Smooth muscle cell (in vitro differentiated cells): ENCODE measurements at regions not wholly inside any gene's neighbourhood (a gene's known extent, or its start where the extent isn't known, plus 50 kb on each side); places are given as distances from the start of the nearest gene placed in this dataset.

ENCODE experiments used
- DNase-seq: peaks from one replicate; lab custom pipeline; 2025; ENCODE audit not compliant: unreplicated experiment; lab: John Stamatoyannopoulos, UW
- H2AFZ ChIP-seq: fragments of 200-600 bp; sonication (generic); 2 replicates; pipeline ENCODE4 v1.6.0; 2016; ENCODE audit warnings: antibody characterized with exemption, low read depth, mild to moderate bottlenecking
- H3F3A ChIP-seq: fragments of 200-600 bp; sonication (generic); 2 replicates; pipeline ENCODE4 v1.6.0; 2017; ENCODE audit warnings: antibody characterized with exemption, low read depth
- H3K27ac ChIP-seq: fragments of 200-600 bp; sonication (generic); 2 replicates; pipeline ENCODE4 v1.5.1; 2016; ENCODE audit warnings: low read depth, mild to moderate bottlenecking
- H3K27me3 ChIP-seq: fragments of 200-600 bp; sonication (generic); 2 replicates; pipeline ENCODE4 v1.6.1; 2016; ENCODE audit warnings: low read depth, mild to moderate bottlenecking
- H3K36me3 ChIP-seq: fragments of 200-600 bp; sonication (generic); 2 replicates; pipeline ENCODE4 v1.5.1; 2016; ENCODE audit warnings: low read depth
- H3K4me1 ChIP-seq: fragments of 200-600 bp; sonication (generic); 2 replicates; pipeline ENCODE4 v1.5.1; 2016; ENCODE audit warnings: low read depth
- H3K4me2 ChIP-seq: fragments of 200-600 bp; sonication (generic); 2 replicates; pipeline ENCODE4 v1.6.0; 2016; ENCODE audit warnings: mild to moderate bottlenecking
- H3K4me3 ChIP-seq: fragments of 200-600 bp; sonication (generic); 2 replicates; pipeline ENCODE4 v1.5.1; 2016; ENCODE audit warnings: mild to moderate bottlenecking
- H3K79me2 ChIP-seq: fragments of 200-600 bp; sonication (generic); 2 replicates; pipeline ENCODE4 v1.6.0; 2016; ENCODE audit warnings: low read depth, mild to moderate bottlenecking
- H3K9ac ChIP-seq: fragments of 200-600 bp; sonication (generic); 2 replicates; pipeline ENCODE4 v1.6.0; 2016; ENCODE audit warnings: low read depth
- H3K9me3 ChIP-seq: fragments of 200-600 bp; sonication (generic); replicated peaks from 2 replicates; pipeline ENCODE4 v1.5.1; 2016; ENCODE audit warnings: low read depth
- H4K20me1 ChIP-seq: fragments of 200-600 bp; sonication (generic); 2 replicates; pipeline ENCODE4 v1.6.0; 2016; ENCODE audit warnings: low read depth
- CTCF ChIP-seq: fragments of 200-600 bp; sonication (generic); IDR thresholded peaks from 2 replicates; pipeline ENCODE4 v1.5.1; 2017; ENCODE audit warnings: borderline replicate concordance, mild to moderate bottlenecking, antibody characterized with exemption; ENCODE audit not compliant: insufficient read depth, poor library complexity, severe bottlenecking
- WGBS: methylation state at CpG from one replicate; pipeline ENCODE4 v1.1.7; 2016; ENCODE audit warnings: low lambda C conversion rate; 5-methylcytosine and 5-hydroxymethylcytosine counted together

GRCh38 chr11:130640526-130640925 is 192.1 kb downstream of the ADAMTS15 start:
- TF ChIP-seq CTCF: no peak
- H3K9me3 ChIP-seq: no peaks in the 10 kb centered on the region

GRCh38 chr11:130641876-130642275 is 193.4 kb downstream of the ADAMTS15 start:
- Histone ChIP-seq H3K27me3 (no peaks in the 10 kb centered on the region), H3F3A (peaks cover 6% of the 10 kb centered on the region), H3K79me2 (no peaks in the 10 kb centered on the region), H3K4me2 (no peak overlapping the region), H3K27ac (no peak overlapping the region), H2AFZ (no peak overlapping the region), H4K20me1 (no peaks in the 10 kb centered on the region), H3K9ac (no peak overlapping the region), H3K4me3 (no peak overlapping the region), H3K9me3 (no peaks in the 10 kb centered on the region), H3K36me3 (no peaks in the 10 kb centered on the region), H3K4me1 (peaks cover 1% of the 10 kb centered on the region)
- no peak for DNase-seq
- 98% methylated on average over 3 of the region's 3 CpGs for WGBS
- no peak for TF ChIP-seq CTCF

More at GRCh38 chr11:130640526-130640925, 192.1 kb downstream of the ADAMTS15 start:
- DNase-seq: no peak
- Histone ChIP-seq H2AFZ (no peak overlapping the region), H3K36me3 (no peaks in the 10 kb centered on the region), H3K4me1 (no peaks in the 10 kb centered on the region), H4K20me1 (no peaks in the 10 kb centered on the region), H3K9ac (no peak overlapping the region), H3K4me2 (no peak overlapping the region), H3K4me3 (no peak overlapping the region), H3F3A (peaks cover 8% of the 10 kb centered on the region), H3K79me2 (no peaks in the 10 kb centered on the region), H3K27ac (no peak overlapping the region), H3K27me3 (no peaks in the 10 kb centered on the region)
- WGBS: 88% methylated on average over 7 of the region's 7 CpGs

- H2AFZ ChIP-seq: no peak overlapping the region
- H3F3A ChIP-seq: peaks cover under 1% of the 10 kb centered on the region
- no peaks in the 10 kb centered on the region for H3K36me3 ChIP-seq
- H3K9ac ChIP-seq: no peak overlapping the region
- no peak overlapping the region for H3K4me3 ChIP-seq
- WGBS: 76% methylated on average over 1 of the region's 1 CpG
- no peaks in the 10 kb centered on the region for H3K9me3 ChIP-seq
- no peaks in the 10 kb centered on the region for H3K79me2 ChIP-seq
- no peak for DNase-seq
- no peak overlapping the region for H3K4me2 ChIP-seq
- peaks cover 3% of the 10 kb centered on the region for H3K4me1 ChIP-seq
- no peak for TF ChIP-seq CTCF
- H3K27ac ChIP-seq: no peak overlapping the region
- H3K27me3 ChIP-seq: no peaks in the 10 kb centered on the region
- no peaks in the 10 kb centered on the region for H4K20me1 ChIP-seq
Observed at GRCh38 chr11:130642994-130643393, 194.5 kb downstream of the ADAMTS15 start.

- Histone ChIP-seq H3K27ac (no peak overlapping the region), H2AFZ (peak overlapping the region; percentile 79)
- no peak for TF ChIP-seq CTCF
Observed at GRCh38 chr11:130644187-130644586, 195.7 kb downstream of the ADAMTS15 start.

More at GRCh38 chr11:130644187-130644586, 195.7 kb downstream of the ADAMTS15 start:
- no peak overlapping the region for H3K4me3 ChIP-seq
- H3F3A ChIP-seq: no peaks in the 10 kb centered on the region
- 34% methylated on average over 11 of the region's 11 CpGs for WGBS
- H3K27me3 ChIP-seq: no peaks in the 10 kb centered on the region
- H3K9me3 ChIP-seq: no peaks in the 10 kb centered on the region
- no peaks in the 10 kb centered on the region for H3K36me3 ChIP-seq
- no peaks in the 10 kb centered on the region for H4K20me1 ChIP-seq
- no peak for DNase-seq
- H3K79me2 ChIP-seq: no peaks in the 10 kb centered on the region
- H3K4me2 ChIP-seq: peak overlapping the region; percentile 17
- H3K9ac ChIP-seq: no peak overlapping the region
- peaks cover 3% of the 10 kb centered on the region for H3K4me1 ChIP-seq
